Neuronal stem cell (in vitro differentiated cells): ENCODE measurements at regions not wholly inside any gene's neighbourhood (a gene's known extent, or its start where the extent isn't known, plus 50 kb on each side); places are given as distances from the start of the nearest gene placed in this dataset.

Experiments used
- DNase-seq: peaks from one replicate; pipeline ENCODE4 v3.0.0-alpha.2; 2013; ENCODE audit warnings: low spot score
- H2AFZ ChIP-seq: one replicate; pipeline ENCODE4 v1.6.1; 2013; ENCODE audit warnings: mild to moderate bottlenecking, low read length, inconsistent platforms
- H2AK5ac ChIP-seq: 2 replicates; pipeline ENCODE4 v1.6.1; 2013; ENCODE audit warnings: low read depth, mild to moderate bottlenecking, inconsistent platforms, low read length, moderate library complexity, mixed read lengths
- H2BK120ac ChIP-seq: 2 replicates; pipeline ENCODE4 v1.6.1; 2013; ENCODE audit warnings: low read depth, mild to moderate bottlenecking, inconsistent platforms, low read length, moderate library complexity, mixed read lengths
- H2BK12ac ChIP-seq: one replicate; pipeline ENCODE4 v1.6.1; 2013; ENCODE audit warnings: low read length, inconsistent platforms
- H2BK15ac ChIP-seq: 2 replicates; pipeline ENCODE4 v1.6.1; 2013; ENCODE audit warnings: mild to moderate bottlenecking, low read length, inconsistent platforms, mixed read lengths
- H2BK5ac ChIP-seq: one replicate; pipeline ENCODE4 v1.6.1; 2013; ENCODE audit warnings: inconsistent platforms, mild to moderate bottlenecking, low read length, moderate library complexity
- H3K14ac ChIP-seq: one replicate; pipeline ENCODE4 v1.6.1; 2013; ENCODE audit warnings: low read length, inconsistent platforms
- H3K18ac ChIP-seq: 2 replicates; pipeline ENCODE4 v1.6.1; 2013; ENCODE audit warnings: low read length, inconsistent platforms
- H3K23ac ChIP-seq: 2 replicates; pipeline ENCODE4 v1.6.1; 2013; ENCODE audit warnings: low read depth, mild to moderate bottlenecking, mixed read lengths, low read length, inconsistent platforms; ENCODE audit not compliant: poor library complexity
- H3K27ac ChIP-seq: replicated peaks from 3 replicates; pipeline ENCODE4 v1.5.1; 2013; ENCODE audit warnings: low read length, inconsistent platforms
- H3K27me3 ChIP-seq, 3 experiments: 2 replicates each; pipeline ENCODE4 v1.6.1; 2013; ENCODE audit warnings: low read length in 3 of 3, mild to moderate bottlenecking in 2 of 3, inconsistent platforms in 1 of 3, low read depth in 1 of 3, mixed read lengths in 1 of 3, moderate library complexity in 1 of 3; ENCODE audit not compliant: control insufficient read depth in 3 of 3, insufficient read depth in 3 of 3
- H3K36me3 ChIP-seq, 2 donors: replicated peaks in 1 of 2; 2 replicates each; pipeline ENCODE4 v1.6.1; 2013; ENCODE audit warnings: low read length in 2 of 2; ENCODE audit not compliant: control insufficient read depth in 2 of 2, insufficient read depth in 2 of 2
- H3K4ac ChIP-seq: 2 replicates; pipeline ENCODE4 v1.6.1; 2013; ENCODE audit warnings: inconsistent platforms, mild to moderate bottlenecking, low read length, moderate library complexity
- H3K4me1 ChIP-seq, 2 donors: 1 replicate in 1 of 2; 2 replicates in 1 of 2; pipeline ENCODE4 v1.6.1; 2013; ENCODE audit warnings: low read length in 2 of 2, low read depth in 1 of 2; ENCODE audit not compliant: control insufficient read depth in 2 of 2, insufficient read depth in 1 of 2
- H3K4me2 ChIP-seq: one replicate; pipeline ENCODE4 v1.6.1; 2013; ENCODE audit warnings: mild to moderate bottlenecking, low read length, inconsistent platforms; ENCODE audit not compliant: insufficient read depth, poor library complexity, severe bottlenecking
- H3K4me3 ChIP-seq, 2 donors: 2 replicates each; pipeline ENCODE4 v1.5.1; 2013; ENCODE audit warnings: low read length in 2 of 2, mild to moderate bottlenecking in 2 of 2, inconsistent platforms in 1 of 2, moderate library complexity in 1 of 2
- H3K79me1 ChIP-seq: one replicate; pipeline ENCODE4 v1.6.1; 2013; ENCODE audit warnings: low read depth, mild to moderate bottlenecking, inconsistent platforms, low read length, moderate library complexity
- H3K9ac ChIP-seq: one replicate; pipeline ENCODE4 v1.6.1; 2013; ENCODE audit warnings: mild to moderate bottlenecking, low read depth, low read length, inconsistent platforms; ENCODE audit not compliant: poor library complexity
- H3K9me3 ChIP-seq, 2 donors: replicated peaks in 1 of 2; 2 replicates each; pipeline versions ENCODE3 to v1.6.1; 2013; ENCODE audit warnings: low read length in 2 of 2, mild to moderate bottlenecking in 2 of 2, inconsistent platforms in 1 of 2, low read depth in 1 of 2, mixed read lengths in 1 of 2, moderate library complexity in 1 of 2; ENCODE audit not compliant: control insufficient read depth in 2 of 2, insufficient read depth in 1 of 2
- H4K8ac ChIP-seq: one replicate; pipeline ENCODE4 v1.6.1; 2013; ENCODE audit warnings: low read depth, mild to moderate bottlenecking, inconsistent platforms, low read length, moderate library complexity
- H4K91ac ChIP-seq: one replicate; pipeline ENCODE4 v1.6.1; 2013; ENCODE audit warnings: low read length, low read depth, mild to moderate bottlenecking, inconsistent platforms; ENCODE audit not compliant: poor library complexity
- WGBS, 2 donors: extraction: QIAGEN DNeasy Blood & Tissue Kit; methylation state at CpG; one replicate each; pipeline ENCODE4 v1.1.7; 2013; ENCODE audit warnings: missing lambda C conversion rate in 2 of 2, mixed read lengths in 1 of 2; ENCODE audit not compliant: insufficient read length in 2 of 2, insufficient replicate concordance in 1 of 2; ENCODE audit errors: extremely low coverage in 2 of 2; 5-methylcytosine and 5-hydroxymethylcytosine counted together

DNA sequence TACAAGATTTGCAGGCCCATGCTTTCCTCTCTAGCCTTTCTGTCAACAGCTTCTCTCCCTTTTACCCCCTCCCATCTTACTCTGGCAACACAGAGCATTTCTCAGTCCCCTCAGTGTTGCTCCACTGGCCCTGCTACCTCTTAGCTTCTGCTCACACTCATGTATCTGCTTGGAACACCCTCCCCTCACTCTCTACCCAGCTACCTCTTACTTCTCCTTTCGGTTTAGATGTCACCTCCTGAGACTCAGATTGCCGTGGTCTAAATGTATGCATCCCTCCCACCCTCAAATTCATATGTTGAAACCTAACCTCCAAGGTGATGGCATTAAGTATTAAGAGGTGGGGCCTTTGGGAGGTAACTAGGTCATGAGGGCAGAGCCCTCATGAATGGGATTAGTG lies 80.1 kb downstream of the FOXD2 start:
- Histone ChIP-seq H3K9me3 (peaks cover 0 to 2% of the 10 kb centered on the region in 2 donors), H4K91ac (no peak overlapping the region), H3K14ac (no peak overlapping the region), H3K27me3 (peaks cover 0 to 10% (median 0%) of the 10 kb centered on the region in 3 experiments), H3K9ac (no peak overlapping the region), H3K36me3 (no peaks in the 10 kb centered on the region), H3K4me1 (no peaks in the 10 kb centered on the region), H3K4me2 (no peak overlapping the region), H2BK12ac (no peak overlapping the region), H3K4me3 (no peak overlapping the region), H3K23ac (no peak overlapping the region), H3K79me1 (no peaks in the 10 kb centered on the region), H3K4ac (no peak overlapping the region), H3K18ac (no peak overlapping the region), H2AFZ (no peak overlapping the region), H2BK120ac (no peak overlapping the region), H2AK5ac (no peak overlapping the region), H4K8ac (no peak overlapping the region), H2BK15ac (no peak overlapping the region), H2BK5ac (no peak overlapping the region), H3K27ac (no peak overlapping the region)
- WGBS, 2 donors: no CpG with 5 or more reads among the region's 2 CpGs
- no peak for DNase-seq

DNA sequence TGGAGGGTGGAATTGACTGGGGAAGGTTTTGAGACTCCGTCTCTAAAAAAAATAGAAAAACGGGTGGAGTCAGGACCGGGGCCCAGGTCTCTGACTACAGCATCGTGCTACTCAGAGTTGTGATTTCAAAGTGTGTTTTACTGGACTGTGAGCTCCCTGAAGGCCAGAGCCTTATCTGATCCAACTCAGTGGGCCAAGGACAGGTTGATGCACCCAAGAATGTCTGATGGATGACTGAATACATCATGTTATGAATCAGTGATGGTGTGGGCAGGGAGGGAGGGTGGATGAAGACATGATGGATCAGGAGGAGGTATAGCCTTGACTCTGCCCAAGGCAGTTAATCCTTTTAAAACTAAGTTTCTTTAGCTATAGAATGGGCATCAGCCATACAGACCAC lies 81.6 kb downstream of the FOXD2 start:
- no peak overlapping the region for H2AFZ ChIP-seq
- H3K9ac ChIP-seq: no peak overlapping the region
- H3K4me1 ChIP-seq: no peaks in the 10 kb centered on the region
- H3K4me2 ChIP-seq: no peak overlapping the region
- H3K27me3 ChIP-seq: peaks cover 0 to 10% (median 0%) of the 10 kb centered on the region in 3 experiments
- H3K23ac ChIP-seq: no peak overlapping the region
- WGBS, 2 donors: no CpG with 5 or more reads among the region's 4 CpGs
- no peaks in the 10 kb centered on the region for H3K79me1 ChIP-seq
- no peak for DNase-seq
- no peak overlapping the region for H2BK12ac ChIP-seq
- no peak overlapping the region for H2BK120ac ChIP-seq
- no peak overlapping the region for H3K4ac ChIP-seq
- H3K14ac ChIP-seq: no peak overlapping the region
- no peak overlapping the region for H4K8ac ChIP-seq
- H2AK5ac ChIP-seq: no peak overlapping the region
- H3K18ac ChIP-seq: no peak overlapping the region
- no peaks in the 10 kb centered on the region for H3K9me3 ChIP-seq
- H3K36me3 ChIP-seq: no peaks in the 10 kb centered on the region
- no peak overlapping the region for H3K27ac ChIP-seq
- no peak overlapping the region for H3K4me3 ChIP-seq
- no peak overlapping the region for H4K91ac ChIP-seq
- H2BK15ac ChIP-seq: no peak overlapping the region
- no peak overlapping the region for H2BK5ac ChIP-seq

DNA sequence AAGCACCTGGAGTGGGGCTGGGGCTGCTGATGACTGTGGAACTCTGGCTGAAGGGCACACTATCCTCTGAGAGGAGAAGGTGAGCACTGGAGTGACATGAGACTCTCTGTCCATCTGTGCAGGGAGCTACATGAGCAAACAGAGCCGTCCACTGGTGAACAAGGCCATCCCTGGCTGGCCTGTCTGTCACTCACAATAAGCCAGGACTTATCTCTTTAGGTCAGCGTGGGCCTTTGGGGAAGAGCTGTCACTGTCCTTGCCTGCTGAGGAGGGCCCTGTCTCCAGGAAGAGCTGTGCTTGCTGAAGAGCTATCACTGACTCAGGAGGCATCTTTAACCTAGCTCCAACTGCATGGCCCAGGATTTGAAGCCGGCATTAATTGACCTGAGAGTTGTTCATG lies 82.1 kb downstream of the FOXD2 start:
- H4K91ac ChIP-seq: no peak overlapping the region
- H2AK5ac ChIP-seq: no peak overlapping the region
- H3K9me3 ChIP-seq: no peaks in the 10 kb centered on the region
- H3K9ac ChIP-seq: no peak overlapping the region
- H3K23ac ChIP-seq: no peak overlapping the region
- H3K4me3 ChIP-seq: no peak overlapping the region
- H2BK12ac ChIP-seq: no peak overlapping the region
- H3K18ac ChIP-seq: no peak overlapping the region
- H3K27ac ChIP-seq: no peak overlapping the region
- H3K79me1 ChIP-seq: no peaks in the 10 kb centered on the region
- no peaks in the 10 kb centered on the region for H3K36me3 ChIP-seq
- no peak overlapping the region for H3K4me2 ChIP-seq
- peaks cover 0 to 10% (median 0%) of the 10 kb centered on the region in 3 experiments for H3K27me3 ChIP-seq
- no CpG with 5 or more reads among the region's 3 CpGs for WGBS, 2 donors
- DNase-seq: no peak
- no peak overlapping the region for H3K4ac ChIP-seq
- H2BK120ac ChIP-seq: no peak overlapping the region
- no peak overlapping the region for H4K8ac ChIP-seq
- H2BK5ac ChIP-seq: no peak overlapping the region
- H2AFZ ChIP-seq: no peak overlapping the region
- H2BK15ac ChIP-seq: no peak overlapping the region
- H3K14ac ChIP-seq: no peak overlapping the region
- H3K4me1 ChIP-seq: no peaks in the 10 kb centered on the region

DNA sequence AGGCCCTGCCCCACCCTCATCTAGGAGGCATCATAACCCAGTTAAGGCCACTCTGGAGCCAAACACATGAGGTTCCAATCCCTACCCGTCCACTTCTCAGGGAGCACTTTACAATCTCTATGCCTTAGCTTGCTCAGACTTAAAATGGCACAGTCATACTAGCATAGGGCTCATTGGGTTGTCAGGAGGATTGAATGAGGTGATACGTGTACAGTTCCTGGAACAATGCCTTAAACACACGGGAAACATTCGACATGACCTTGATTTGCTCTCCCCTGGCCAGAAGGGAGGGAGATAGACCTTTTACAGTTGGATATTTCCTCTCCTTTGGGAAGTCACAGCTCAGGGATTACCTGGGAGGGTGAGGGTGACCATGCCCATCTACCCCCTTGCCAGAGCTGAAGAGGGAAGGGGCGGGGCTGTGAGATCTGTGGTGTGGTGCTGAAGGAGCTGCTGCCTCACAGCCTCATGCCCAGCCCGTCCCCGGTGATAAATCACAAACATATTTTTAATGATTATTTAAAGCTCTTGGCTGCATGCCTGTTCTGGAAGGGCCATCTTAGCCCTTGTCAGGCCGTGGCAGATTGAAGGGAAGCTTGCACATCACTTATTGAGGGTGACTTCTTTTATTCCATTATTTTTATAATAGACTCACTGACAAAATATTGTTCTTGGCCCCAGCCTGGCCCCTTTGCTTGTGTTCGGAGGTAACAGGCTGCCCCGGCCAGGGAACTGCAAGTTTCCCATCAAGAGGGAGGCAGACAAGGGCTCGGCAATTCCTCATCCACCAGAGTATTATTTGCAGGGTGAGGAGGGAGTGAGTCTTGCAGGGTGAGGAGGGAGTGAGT lies 83.4 kb downstream of the FOXD2 start:
- H3K18ac ChIP-seq: no peak overlapping the region
- H3K4me3 ChIP-seq: no peak overlapping the region
- no peak overlapping the region for H3K4ac ChIP-seq
- no peaks in the 10 kb centered on the region for H3K79me1 ChIP-seq
- H3K27ac ChIP-seq: no peak overlapping the region
- no peak overlapping the region for H3K9ac ChIP-seq
- no peaks in the 10 kb centered on the region for H3K36me3 ChIP-seq
- H2BK5ac ChIP-seq: no peak overlapping the region
- no peak overlapping the region for H2AK5ac ChIP-seq
- no peak overlapping the region for H2BK12ac ChIP-seq
- no peak overlapping the region for H2BK120ac ChIP-seq
- H2AFZ ChIP-seq: no peak overlapping the region
- WGBS, 2 donors: no CpG with 5 or more reads among the region's 11 CpGs
- H3K9me3 ChIP-seq: no peaks in the 10 kb centered on the region
- no peak overlapping the region for H3K14ac ChIP-seq
- H2BK15ac ChIP-seq: no peak overlapping the region
- peaks cover 0 to 10% (median 0%) of the 10 kb centered on the region in 3 experiments for H3K27me3 ChIP-seq
- no peak overlapping the region for H4K91ac ChIP-seq
- no peak overlapping the region for H4K8ac ChIP-seq
- DNase-seq: no peak
- no peaks in the 10 kb centered on the region for H3K4me1 ChIP-seq
- no peak overlapping the region for H3K23ac ChIP-seq
- H3K4me2 ChIP-seq: no peak overlapping the region
